ENCODE measurements at regions not wholly inside any gene's neighbourhood (a gene's known extent, or its start where the extent isn't known, plus 50 kb on each side); places are given as distances from the start of the nearest gene placed in this dataset.

DNA sequence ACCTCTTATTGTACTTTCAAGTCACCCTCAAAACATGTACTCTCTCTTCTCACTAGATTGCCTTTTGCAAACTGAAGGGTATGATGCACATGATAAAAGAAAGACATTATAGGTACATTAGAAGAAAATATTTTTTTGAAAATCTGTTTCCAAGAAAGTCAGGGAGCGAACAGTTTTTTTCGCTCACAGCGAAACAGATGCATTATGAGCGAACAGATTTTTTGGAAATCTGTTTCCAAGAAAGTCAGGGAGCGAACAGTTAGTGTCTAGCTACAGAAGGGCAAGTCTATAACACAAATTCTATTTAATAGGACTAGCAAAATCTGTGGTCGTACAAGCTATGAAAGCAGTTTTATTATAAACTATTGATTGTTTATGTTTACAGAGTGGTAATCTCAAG lies 296.2 kb upstream of the ANO3 start:
- DNase-seq (ENCODE audit: low read depth, low spot score) = no peak

GRCh38 chr11:26037716-26038115 lies 294.2 kb upstream of the ANO3 start:
- no peak for DNase-seq (ENCODE audit: low read depth, low spot score)

- no peak for DNase-seq (ENCODE audit: low read depth, low spot score)
These were observed 291.6 kb upstream of the ANO3 start for GRCh38 chr11:26040339-26040738.

DNA sequence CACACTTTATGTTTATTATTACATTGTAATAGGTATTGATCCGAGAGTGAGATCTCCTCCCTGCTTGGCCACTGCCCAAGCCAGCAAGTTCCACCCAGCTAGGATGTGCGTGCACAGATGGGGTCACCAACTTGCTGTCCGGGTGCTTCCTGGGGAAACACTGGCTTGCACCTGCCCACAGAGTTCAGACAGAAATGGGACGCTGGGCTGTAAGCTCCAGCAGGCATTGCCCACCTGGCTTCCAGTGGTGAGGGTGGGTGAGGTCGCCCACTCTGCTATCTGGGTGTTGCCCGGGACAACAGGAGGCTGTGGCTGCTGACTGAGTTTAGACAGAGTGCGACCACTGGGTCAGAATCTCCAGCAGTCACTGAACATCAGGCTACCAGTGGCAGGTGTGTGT lies 289.8 kb upstream of the ANO3 start:
- no peak for DNase-seq (ENCODE audit: low read depth, low spot score)

GRCh38 chr11:26043665-26044064 lies 288.3 kb upstream of the ANO3 start:
- DNase-seq (ENCODE audit: low read depth, low spot score) = no peak

GRCh38 chr11:26044389-26044788 lies 287.5 kb upstream of the ANO3 start:
- no peak for DNase-seq (ENCODE audit: low read depth, low spot score)

GRCh38 chr11:26045082-26045481 lies 286.8 kb upstream of the ANO3 start:
- no peak for DNase-seq (ENCODE audit: low read depth, low spot score)

GRCh38 chr11:26048271-26048670 lies 283.7 kb upstream of the ANO3 start:
- DNase-seq (ENCODE audit: low read depth, low spot score) = no peak

GRCh38 chr11:26053966-26054365 lies 278.0 kb upstream of the ANO3 start:
- DNase-seq (ENCODE audit: low read depth, low spot score) = no peak

DNA sequence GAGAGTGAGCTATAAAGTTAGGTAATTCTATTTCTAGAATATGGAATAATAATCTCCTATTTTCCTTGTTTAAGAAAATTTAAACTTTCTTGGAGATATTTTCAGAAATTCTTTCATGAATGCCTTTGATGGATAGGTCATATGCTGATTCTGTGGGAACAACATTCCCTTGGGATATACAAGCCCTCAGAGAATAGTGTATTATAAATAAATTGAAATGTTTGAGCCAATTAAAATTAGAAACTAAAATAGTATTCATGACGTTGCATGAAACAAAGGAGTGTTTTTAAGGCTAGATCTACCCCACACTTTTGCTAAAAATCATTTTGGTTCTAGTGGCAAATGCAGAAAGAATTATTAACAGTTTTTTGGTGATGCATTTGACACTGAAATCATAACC lies 269.3 kb upstream of the ANO3 start:
- DNase-seq (ENCODE audit: low read depth, low spot score) = no peak

GRCh38 chr11:26063915-26064314 lies 268.0 kb upstream of the ANO3 start:
- DNase-seq (ENCODE audit: low read depth, low spot score) = no peak

- no peak for DNase-seq (ENCODE audit: low read depth, low spot score)
These were observed 266.0 kb upstream of the ANO3 start for GRCh38 chr11:26065944-26066343.

DNA sequence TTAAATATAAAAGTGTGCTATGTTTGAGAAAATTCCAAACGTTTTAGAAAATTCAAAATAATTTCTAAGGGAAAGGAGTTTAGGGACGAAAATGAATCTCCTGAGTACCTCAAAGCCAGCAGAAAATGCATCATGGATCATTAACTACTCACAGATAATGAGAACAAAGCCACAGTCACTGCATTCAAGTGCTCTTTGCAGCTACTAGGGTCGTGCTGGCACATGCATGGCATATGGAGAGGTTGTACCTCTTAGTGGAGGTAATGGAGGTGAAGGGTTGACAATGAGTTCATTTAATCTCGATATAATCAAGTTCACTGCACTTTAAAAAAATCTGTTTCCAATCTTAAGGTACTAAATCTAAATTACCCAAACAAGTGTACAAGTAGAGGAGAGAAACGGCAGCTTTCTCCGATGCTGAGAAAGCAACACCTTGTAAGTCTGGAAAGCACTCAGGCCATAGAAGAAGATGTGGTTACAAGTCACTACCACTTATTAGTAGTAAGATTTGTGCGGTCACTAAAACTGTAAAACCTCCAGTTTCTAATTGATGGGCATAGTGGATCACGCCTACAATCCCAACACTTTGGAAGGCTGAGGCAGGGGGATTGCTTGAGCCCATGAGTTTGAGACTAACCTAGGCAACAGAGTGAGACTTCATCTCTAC lies 261.1 kb upstream of the ANO3 start:
- DNase-seq (ENCODE audit: low read depth, low spot score) = no peak

DNA sequence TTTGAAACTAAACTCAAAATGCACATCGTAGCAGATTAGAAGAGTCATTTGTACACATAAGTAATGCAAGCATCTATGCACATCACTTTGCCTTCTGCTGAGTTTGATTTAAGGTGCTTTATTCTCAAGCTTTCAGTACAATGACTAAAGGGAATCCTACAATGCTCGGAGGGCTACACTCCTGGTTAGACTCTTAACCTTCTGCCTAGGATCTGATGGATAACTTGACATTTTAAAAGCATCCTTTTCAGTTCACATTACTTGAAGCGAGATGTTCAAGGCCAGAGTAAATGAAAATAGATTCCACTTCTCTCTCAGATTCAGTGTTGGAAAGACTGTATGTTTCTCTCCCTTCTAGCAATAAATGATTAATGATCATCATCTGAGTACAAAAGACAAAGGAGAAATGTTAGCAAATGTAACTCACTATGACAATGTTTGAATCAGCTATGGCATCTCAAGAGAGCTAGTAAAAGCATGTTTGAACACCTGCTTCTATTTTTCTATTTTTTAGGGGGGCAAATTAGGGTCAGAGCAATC lies 259.2 kb upstream of the ANO3 start:
- DNase-seq (ENCODE audit: low read depth, low spot score) = no peak

- DNase-seq (ENCODE audit: low read depth, low spot score) = no peak
These were observed 258.3 kb upstream of the ANO3 start for GRCh38 chr11:26073646-26074045.

- DNase-seq (ENCODE audit: low read depth, low spot score) = no peak
These were observed 255.5 kb upstream of the ANO3 start for GRCh38 chr11:26076233-26076990.

DNA sequence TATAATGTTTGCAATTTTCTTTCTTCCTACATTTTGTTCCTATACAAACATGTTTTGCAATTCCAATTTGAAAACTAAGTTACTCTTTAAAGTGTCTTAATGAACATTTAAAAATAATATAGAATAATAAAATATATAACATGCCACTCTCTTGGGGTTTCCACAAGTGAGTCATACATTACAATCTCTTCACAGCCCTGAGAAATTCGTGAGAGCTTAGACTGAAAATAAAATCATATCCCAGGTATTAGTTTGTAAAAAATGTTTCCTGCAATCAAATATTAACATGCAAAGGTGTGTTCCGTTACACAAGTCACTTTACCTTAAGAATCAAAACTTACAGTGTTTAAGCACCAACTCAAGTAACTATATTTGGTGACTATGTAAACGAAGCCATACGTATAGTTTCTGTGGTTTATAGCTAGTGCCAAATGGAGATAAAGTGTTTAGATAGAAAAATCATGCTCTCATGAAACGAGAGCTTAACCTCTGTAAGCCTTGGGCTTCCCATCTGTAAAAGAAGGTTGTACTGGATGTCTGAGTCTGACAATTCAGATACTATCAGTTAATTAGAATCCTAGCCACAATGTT lies 253.6 kb upstream of the ANO3 start:
- DNase-seq (ENCODE audit: low read depth, low spot score) = no peak

GRCh38 chr11:26084313-26084712 lies 247.6 kb upstream of the ANO3 start:
- DNase-seq (ENCODE audit: low read depth, low spot score) = no peak

- no peak for DNase-seq (ENCODE audit: low read depth, low spot score)
These were observed 245.9 kb upstream of the ANO3 start for GRCh38 chr11:26086028-26086427.

DNA sequence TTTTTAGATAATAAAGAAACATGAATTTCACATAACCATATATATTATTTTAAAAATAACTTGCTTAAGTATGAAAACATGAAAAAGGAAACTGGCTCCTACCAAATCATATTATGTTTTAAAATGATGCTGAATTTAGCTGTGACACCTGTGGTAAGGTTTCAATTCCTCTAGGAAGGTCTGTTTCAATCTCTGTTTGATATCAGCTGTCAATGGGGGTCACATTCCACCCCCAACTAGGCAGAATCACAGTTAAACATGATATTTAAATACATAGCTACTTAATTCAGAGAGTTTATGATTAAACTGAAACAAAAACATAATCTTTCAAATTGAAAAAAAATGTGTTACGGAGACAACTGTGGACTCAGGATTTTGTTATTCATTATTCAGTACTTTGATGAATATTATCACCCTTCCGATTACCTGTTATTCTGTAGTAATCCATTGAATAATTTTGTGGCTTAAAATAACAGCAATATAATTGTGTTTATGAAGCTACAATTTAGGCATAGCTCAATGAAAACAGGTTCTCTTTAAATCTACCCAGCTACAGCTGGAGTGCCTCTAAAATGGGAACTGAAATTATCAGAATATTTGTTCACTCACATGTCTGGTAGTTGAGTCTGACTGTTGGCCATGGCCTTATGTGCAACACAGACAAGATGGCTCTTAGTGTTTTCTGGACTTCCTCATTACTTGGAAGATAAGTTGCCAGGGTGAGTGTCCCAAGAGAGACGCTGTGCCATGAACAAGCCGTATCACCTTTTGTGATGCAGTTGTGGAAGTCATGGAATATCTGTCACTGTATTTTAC lies 244.6 kb upstream of the ANO3 start:
- no peak for DNase-seq (ENCODE audit: low read depth, low spot score)

- DNase-seq (ENCODE audit: low read depth, low spot score) = no peak
These were observed 243.5 kb upstream of the ANO3 start for GRCh38 chr11:26088391-26088790.

DNA sequence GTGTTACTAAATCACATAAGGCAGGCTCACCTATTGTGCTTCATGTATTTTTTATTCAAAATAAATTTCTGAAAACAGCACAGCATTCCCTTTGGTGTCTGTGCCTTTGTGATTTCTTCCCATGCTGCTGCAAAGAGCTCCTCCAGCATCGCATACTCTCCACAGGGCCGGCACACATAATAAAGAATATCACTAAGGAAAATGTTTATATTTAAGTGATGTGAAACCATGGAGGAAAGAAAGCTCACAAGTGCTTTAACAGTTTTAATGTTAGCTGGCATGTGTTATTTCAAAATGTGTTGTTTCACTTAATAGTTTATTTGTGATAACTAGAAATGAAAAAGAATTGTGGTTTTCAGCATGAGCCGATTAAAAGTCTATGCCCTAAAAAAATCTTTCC lies 241.3 kb upstream of the ANO3 start:
- DNase-seq (ENCODE audit: low read depth, low spot score) = no peak

All from iPS DF 19.7 (cell line).